ENCODE measurements at regions not wholly inside any gene's neighbourhood (a gene's known extent, or its start where the extent isn't known, plus 50 kb on each side); places are given as distances from the start of the nearest gene placed in this dataset.

DNA sequence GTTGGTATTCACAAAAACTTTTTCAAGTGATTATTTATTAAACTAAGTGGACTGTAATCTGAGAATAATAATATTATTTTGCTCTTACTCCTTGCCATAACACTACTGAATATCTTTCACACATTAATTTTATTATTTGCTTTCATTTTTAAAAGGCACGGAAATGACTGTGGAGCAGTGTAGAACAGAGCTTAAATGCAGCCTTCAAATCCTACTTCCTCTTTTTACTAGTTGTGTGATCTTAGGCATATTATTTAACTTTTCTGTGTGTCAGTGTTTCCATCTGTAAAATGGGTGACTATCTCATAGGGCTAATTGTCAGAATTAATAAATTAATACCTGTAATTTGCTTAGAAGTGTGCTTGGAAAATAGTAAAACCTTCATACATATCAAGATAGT, 55.5 kb upstream of the SLC8A1 start:
- peaks cover 3% of the 10 kb centered on the region for H3K27me3 Mint-ChIP-seq

GRCh38 chr2:40510304-40510703, 58.4 kb upstream of the SLC8A1 start:
- DNase-seq, result no peak
- no peaks in the 10 kb centered on the region for H3K4me1 Mint-ChIP-seq
- no peak overlapping the region for H3K27ac Mint-ChIP-seq
- H3K36me3 Mint-ChIP-seq (ENCODE audit: low read depth), result no peaks in the 10 kb centered on the region
- H3K4me3 Mint-ChIP-seq, result no peak overlapping the region
- no peaks in the 10 kb centered on the region for H3K27me3 Mint-ChIP-seq
- no peaks in the 10 kb centered on the region for H3K9me3 Mint-ChIP-seq
- POLR2A ChIA-PET, result no interaction called here
- CTCF ChIA-PET, result interaction anchor here (1.0 kb wide), 1 partner anchor 11 kb away, joined by 3 read pairs; no protein-coding TSS in a partner anchor

More for the DNA sequence above, 55.5 kb upstream of the SLC8A1 start:
- H3K9me3 Mint-ChIP-seq, result no peaks in the 10 kb centered on the region
- no peak overlapping the region for H3K4me3 Mint-ChIP-seq
- H3K4me1 Mint-ChIP-seq, result no peaks in the 10 kb centered on the region
- DNase-seq, result no peak
- ChIA-PET CTCF (no interaction called here), POLR2A (no interaction called here)
- H3K27ac Mint-ChIP-seq, result no peak overlapping the region
- H3K36me3 Mint-ChIP-seq (ENCODE audit: low read depth), result no peaks in the 10 kb centered on the region

DNA sequence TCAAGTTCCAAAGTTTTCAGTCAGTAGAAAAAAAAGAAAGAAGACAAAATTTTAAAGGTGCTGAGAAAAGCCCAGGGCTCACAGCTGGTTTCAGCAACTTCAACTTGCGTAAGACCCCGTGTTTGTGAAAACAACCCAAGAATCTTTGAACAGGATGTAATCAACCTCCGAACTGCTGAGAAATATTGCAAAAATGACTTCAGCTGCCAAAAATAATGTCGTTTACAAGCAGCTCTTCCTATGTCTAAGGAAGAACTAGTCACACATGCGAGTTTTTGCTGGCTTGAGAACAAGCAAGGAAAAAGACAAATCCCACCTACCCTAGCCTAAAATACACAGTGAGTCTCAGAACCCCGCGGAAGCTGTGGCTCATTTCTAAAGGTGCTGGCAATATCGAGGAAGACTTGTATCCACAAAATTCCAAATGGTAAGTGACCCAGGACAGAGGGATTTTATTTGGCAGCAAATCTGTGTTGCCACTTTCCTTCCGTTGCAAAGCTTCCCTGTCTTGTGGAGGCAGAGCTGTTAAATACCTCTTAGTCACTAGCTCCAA, 59.8 kb upstream of the SLC8A1 start:
- H3K27ac Mint-ChIP-seq, result no peak overlapping the region
- H3K27me3 Mint-ChIP-seq, result no peaks in the 10 kb centered on the region
- H3K4me1 Mint-ChIP-seq, result no peaks in the 10 kb centered on the region
- H3K36me3 Mint-ChIP-seq (ENCODE audit: low read depth), result no peaks in the 10 kb centered on the region
- no peak for DNase-seq
- H3K4me3 Mint-ChIP-seq, result no peak overlapping the region
- no peaks in the 10 kb centered on the region for H3K9me3 Mint-ChIP-seq
- CTCF ChIA-PET, result interaction anchor here (0.6 kb wide), 2 partner anchors 9 to 766 kb away, joined by 3 to 5 read pairs; no protein-coding TSS in a partner anchor
- POLR2A ChIA-PET, result no interaction called here

GRCh38 chr2:40512256-40512655, 60.4 kb upstream of the SLC8A1 start:
- Mint-ChIP-seq H3K9me3 (no peaks in the 10 kb centered on the region), H3K4me1 (no peaks in the 10 kb centered on the region), H3K4me3 (no peak overlapping the region), H3K27ac (no peak overlapping the region), H3K27me3 (no peaks in the 10 kb centered on the region), H3K36me3 (ENCODE audit: low read depth) (no peaks in the 10 kb centered on the region)
- CTCF ChIA-PET, result interaction anchor here (0.6 kb wide), 3 partner anchors 10 to 1255 kb away, joined by 3 to 5 read pairs (median 3); no protein-coding TSS in a partner anchor
- POLR2A ChIA-PET, result no interaction called here
- DNase-seq, result no peak

DNA sequence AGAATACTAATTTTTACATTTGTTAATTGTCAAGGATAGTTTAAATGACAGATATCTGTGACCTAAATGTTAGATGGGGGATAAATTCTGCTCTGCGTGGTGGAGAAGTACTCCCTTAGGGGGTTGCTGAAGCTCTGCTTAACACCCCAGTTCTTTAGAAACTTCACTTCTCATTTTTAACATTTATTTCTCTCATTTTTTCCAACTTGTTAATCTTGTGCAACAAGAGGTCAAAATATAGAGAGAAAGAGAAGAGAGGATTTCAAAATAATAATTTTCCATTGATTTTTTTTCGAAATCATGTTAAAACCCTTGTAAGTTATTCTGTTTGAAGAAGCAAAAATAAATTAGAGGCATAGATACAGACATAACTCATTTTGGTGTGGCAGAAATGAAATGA, 61.3 kb upstream of the SLC8A1 start:
- no peaks in the 10 kb centered on the region for H3K27me3 Mint-ChIP-seq
- no peaks in the 10 kb centered on the region for H3K4me1 Mint-ChIP-seq
- ChIA-PET CTCF (interaction anchor here (0.6 kb wide), 1 partner anchor 1254 kb away, joined by 3 read pairs; no protein-coding TSS in a partner anchor), POLR2A (no interaction called here)
- no peak overlapping the region for H3K27ac Mint-ChIP-seq
- H3K36me3 Mint-ChIP-seq (ENCODE audit: low read depth), result no peaks in the 10 kb centered on the region
- no peak overlapping the region for H3K4me3 Mint-ChIP-seq
- DNase-seq, result no peak
- H3K9me3 Mint-ChIP-seq, result no peaks in the 10 kb centered on the region

DNA sequence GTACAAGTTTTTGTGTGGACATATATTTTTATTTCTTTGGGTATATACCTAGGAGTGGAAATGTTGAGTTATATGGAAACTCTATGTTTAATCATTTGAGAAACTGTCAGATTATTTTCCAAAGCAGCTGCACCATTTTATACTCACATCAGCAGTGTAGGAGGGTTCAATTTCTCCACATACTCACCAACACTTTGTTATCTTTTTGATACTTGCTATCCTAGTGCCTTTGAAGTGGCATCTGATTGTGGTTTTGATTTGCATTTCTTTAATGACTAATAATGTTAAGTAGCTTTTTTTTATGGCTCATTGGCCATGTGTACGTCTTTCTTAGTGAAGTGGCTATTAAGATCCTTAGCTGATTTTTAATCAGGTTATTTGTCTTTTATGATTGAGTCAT, 64.7 kb upstream of the SLC8A1 start:
- H3K4me1 Mint-ChIP-seq, result no peaks in the 10 kb centered on the region
- no peak overlapping the region for H3K4me3 Mint-ChIP-seq
- DNase-seq, result no peak
- H3K9me3 Mint-ChIP-seq, result no peaks in the 10 kb centered on the region
- H3K36me3 Mint-ChIP-seq (ENCODE audit: low read depth), result no peaks in the 10 kb centered on the region
- ChIA-PET POLR2A (no interaction called here), CTCF (no interaction called here)
- H3K27ac Mint-ChIP-seq, result no peak overlapping the region
- H3K27me3 Mint-ChIP-seq, result no peaks in the 10 kb centered on the region

GRCh38 chr2:40528564-40528963, 76.7 kb upstream of the SLC8A1 start:
- no peaks in the 10 kb centered on the region for H3K27me3 Mint-ChIP-seq
- no peak for DNase-seq
- peaks cover 3% of the 10 kb centered on the region for H3K9me3 Mint-ChIP-seq
- H3K4me3 Mint-ChIP-seq, result no peak overlapping the region
- ChIA-PET POLR2A (no interaction called here), CTCF (interaction anchor here (0.6 kb wide), 1 partner anchor 298 kb away, joined by 3 read pairs; no protein-coding TSS in a partner anchor)
- no peaks in the 10 kb centered on the region for H3K4me1 Mint-ChIP-seq
- no peak overlapping the region for H3K27ac Mint-ChIP-seq
- H3K36me3 Mint-ChIP-seq (ENCODE audit: low read depth), result no peaks in the 10 kb centered on the region

DNA sequence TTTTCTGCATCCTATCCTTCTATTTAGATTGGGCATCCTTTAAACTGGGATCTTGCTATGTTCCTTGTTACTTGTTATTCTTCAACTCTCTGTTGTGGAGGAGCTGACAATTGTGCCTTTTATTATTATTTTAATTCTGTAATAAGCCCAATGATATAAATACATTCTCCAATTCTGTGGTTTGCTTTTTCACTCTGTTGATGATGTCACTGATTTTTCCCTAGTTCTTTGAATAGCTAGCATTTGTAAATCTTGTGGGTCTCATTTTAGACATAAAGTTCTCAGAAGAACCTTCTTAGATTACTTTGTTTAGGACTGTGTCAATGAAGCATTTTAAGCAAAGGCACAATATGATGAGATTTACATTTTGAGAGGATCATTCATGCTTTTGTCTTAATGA, 79.5 kb upstream of the SLC8A1 start:
- CTCF ChIA-PET, result no interaction called here
- H3K27ac Mint-ChIP-seq, result no peak overlapping the region
- POLR2A ChIA-PET, result no interaction called here

GRCh38 chr2:40534528-40534927, 82.6 kb upstream of the SLC8A1 start:
- ChIA-PET CTCF (interaction anchor here (0.6 kb wide), 1 partner anchor 82 kb away, joined by 3 read pairs; no protein-coding TSS in a partner anchor), POLR2A (no interaction called here)
- Mint-ChIP-seq H3K4me1 (peaks cover 6% of the 10 kb centered on the region), H3K27me3 (no peaks in the 10 kb centered on the region), H3K4me3 (no peak overlapping the region), H3K27ac (no peak overlapping the region), H3K9me3 (no peaks in the 10 kb centered on the region), H3K36me3 (ENCODE audit: low read depth) (no peaks in the 10 kb centered on the region)
- DNase-seq, result no peak

More for the DNA sequence above, 79.5 kb upstream of the SLC8A1 start:
- H3K9me3 Mint-ChIP-seq, result peaks cover 3% of the 10 kb centered on the region
- H3K36me3 Mint-ChIP-seq (ENCODE audit: low read depth), result no peaks in the 10 kb centered on the region
- no peaks in the 10 kb centered on the region for H3K27me3 Mint-ChIP-seq
- DNase-seq, result no peak
- H3K4me1 Mint-ChIP-seq, result peaks cover 6% of the 10 kb centered on the region
- no peak overlapping the region for H3K4me3 Mint-ChIP-seq

DNA sequence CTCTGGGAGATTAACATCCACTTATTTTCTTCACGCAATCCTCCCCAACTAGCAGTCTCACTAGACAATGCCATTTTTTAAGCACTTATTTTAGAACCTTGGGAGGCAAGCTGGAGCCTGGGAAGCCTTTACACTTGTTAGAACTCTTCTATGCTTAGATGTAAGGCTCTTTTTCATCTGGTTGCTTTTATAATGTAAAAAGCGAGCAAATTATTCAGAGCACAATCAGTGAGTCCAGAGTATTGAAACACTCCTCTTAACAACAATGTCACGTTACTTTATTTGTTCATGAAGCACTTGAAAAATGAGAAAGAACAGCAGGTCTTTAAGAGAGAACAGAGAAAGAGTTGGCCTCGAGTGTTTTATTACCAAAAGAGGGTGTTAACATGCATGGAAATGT, 84.1 kb upstream of the SLC8A1 start:
- H3K36me3 Mint-ChIP-seq (ENCODE audit: low read depth), result no peaks in the 10 kb centered on the region
- CTCF ChIA-PET, result no interaction called here
- POLR2A ChIA-PET, result no interaction called here
- no peak for DNase-seq
- no peaks in the 10 kb centered on the region for H3K27me3 Mint-ChIP-seq
- no peaks in the 10 kb centered on the region for H3K9me3 Mint-ChIP-seq
- peaks cover 6% of the 10 kb centered on the region for H3K4me1 Mint-ChIP-seq
- H3K4me3 Mint-ChIP-seq, result no peak overlapping the region
- no peak overlapping the region for H3K27ac Mint-ChIP-seq

DNA sequence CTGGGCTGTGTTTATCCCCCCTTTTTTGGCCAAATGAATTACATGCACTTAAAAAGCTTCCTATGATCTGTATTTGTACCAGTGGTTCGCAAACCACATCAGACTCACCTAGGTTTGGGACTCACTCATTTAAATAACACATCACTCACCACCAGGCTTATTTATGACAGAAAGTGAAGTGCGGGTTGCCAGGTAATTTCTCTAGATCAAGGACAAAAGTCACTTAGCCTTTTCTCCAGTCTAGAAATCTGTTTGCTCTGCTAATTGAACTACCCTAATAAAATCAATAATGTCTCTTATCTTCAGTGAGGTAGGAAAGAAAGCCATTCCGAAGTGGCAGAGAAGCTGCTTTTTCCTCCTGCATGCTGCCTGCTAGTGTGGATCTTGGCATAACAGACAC, 88.1 kb upstream of the SLC8A1 start:
- POLR2A ChIA-PET, result no interaction called here
- Mint-ChIP-seq H3K9me3 (no peaks in the 10 kb centered on the region), H3K27me3 (no peaks in the 10 kb centered on the region), H3K27ac (no peak overlapping the region), H3K36me3 (ENCODE audit: low read depth) (no peaks in the 10 kb centered on the region), H3K4me3 (no peak overlapping the region), H3K4me1 (no peaks in the 10 kb centered on the region)
- no peak for DNase-seq
- CTCF ChIA-PET, result no interaction called here

DNA sequence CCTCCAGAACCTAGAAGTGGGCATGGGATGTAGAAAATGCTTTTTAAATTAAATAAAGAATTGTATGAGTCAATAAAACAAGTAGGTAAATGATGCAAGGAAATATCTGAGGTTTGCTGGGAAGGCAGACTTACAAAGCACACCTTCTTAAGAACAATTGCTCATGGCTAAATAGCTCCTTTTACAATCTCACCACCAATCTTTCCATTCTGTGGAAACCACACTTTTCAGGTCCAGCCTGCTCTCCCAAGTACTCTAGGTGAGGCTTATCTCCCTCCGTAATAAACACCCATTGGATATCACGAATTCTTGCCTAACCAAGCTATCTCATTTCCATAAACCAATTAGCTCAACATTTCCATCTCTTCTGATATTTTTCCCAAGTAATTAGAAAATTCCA, 91.5 kb upstream of the SLC8A1 start:
- no peaks in the 10 kb centered on the region for H3K9me3 Mint-ChIP-seq
- H3K27me3 Mint-ChIP-seq, result no peaks in the 10 kb centered on the region
- H3K4me3 Mint-ChIP-seq, result no peak overlapping the region
- no peaks in the 10 kb centered on the region for H3K4me1 Mint-ChIP-seq
- no peaks in the 10 kb centered on the region for H3K36me3 Mint-ChIP-seq (ENCODE audit: low read depth)
- ChIA-PET POLR2A (no interaction called here), CTCF (no interaction called here)
- no peak for DNase-seq
- no peak overlapping the region for H3K27ac Mint-ChIP-seq

GRCh38 chr2:40544072-40544471, 92.2 kb upstream of the SLC8A1 start:
- H3K4me1 Mint-ChIP-seq, result no peaks in the 10 kb centered on the region
- no peaks in the 10 kb centered on the region for H3K9me3 Mint-ChIP-seq
- ChIA-PET POLR2A (no interaction called here), CTCF (no interaction called here)
- no peak overlapping the region for H3K27ac Mint-ChIP-seq
- no peaks in the 10 kb centered on the region for H3K36me3 Mint-ChIP-seq (ENCODE audit: low read depth)
- no peak overlapping the region for H3K4me3 Mint-ChIP-seq
- H3K27me3 Mint-ChIP-seq, result no peaks in the 10 kb centered on the region
- no peak for DNase-seq

DNA sequence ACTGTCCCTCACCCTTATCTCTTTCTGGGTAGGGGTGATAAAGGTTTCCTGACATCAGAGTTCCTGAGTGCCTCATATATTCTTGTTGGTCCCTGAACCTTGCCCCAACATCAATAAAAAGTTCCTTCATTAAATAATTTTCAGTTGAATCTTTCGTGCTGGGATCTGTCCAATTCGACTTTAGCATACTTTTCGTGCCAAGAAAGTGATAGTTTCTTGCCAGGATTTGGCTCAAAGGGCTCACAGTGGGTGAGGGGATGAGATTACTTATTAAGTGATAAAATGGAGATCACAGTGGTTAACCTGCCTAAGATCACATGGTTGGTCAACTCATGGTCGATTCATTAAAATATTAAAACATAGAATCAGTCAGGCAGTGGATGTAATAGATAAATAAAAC, 93.8 kb upstream of the SLC8A1 start:
- Mint-ChIP-seq H3K27ac (no peak overlapping the region), H3K36me3 (ENCODE audit: low read depth) (no peaks in the 10 kb centered on the region), H3K9me3 (no peaks in the 10 kb centered on the region), H3K4me1 (no peaks in the 10 kb centered on the region), H3K27me3 (no peaks in the 10 kb centered on the region), H3K4me3 (no peak overlapping the region)
- CTCF ChIA-PET, result interaction anchor here (0.7 kb wide), 1 partner anchor 1199 kb away, joined by 3 read pairs; no protein-coding TSS in a partner anchor
- POLR2A ChIA-PET, result no interaction called here
- no peak for DNase-seq
